Mucosa of rectum (tissue), 2 donors: ENCODE measurements at regions not wholly inside any gene's neighbourhood (a gene's known extent, or its start where the extent isn't known, plus 50 kb on each side); places are given as distances from the start of the nearest gene placed in this dataset.

Source experiments
- H3K27ac ChIP-seq, 2 donors: one replicate each; pipeline ENCODE4 v1.7.0; 2013; ENCODE audit warnings: inconsistent platforms in 2 of 2, low read depth in 2 of 2, low read length in 2 of 2
- H3K27me3 ChIP-seq, 2 donors: one replicate each; pipeline ENCODE4 v1.7.0; 2013; ENCODE audit warnings: low read length in 2 of 2; ENCODE audit not compliant: control insufficient read depth in 2 of 2, insufficient read depth in 2 of 2
- H3K36me3 ChIP-seq, 2 donors: one replicate each; pipeline ENCODE4 v1.7.0; 2013; ENCODE audit warnings: low read length in 2 of 2; ENCODE audit not compliant: control insufficient read depth in 2 of 2, insufficient read depth in 2 of 2
- H3K4me1 ChIP-seq, 2 donors: one replicate each; pipeline ENCODE4 v1.7.0; 2013; ENCODE audit warnings: low read length in 2 of 2, mild to moderate bottlenecking in 1 of 2; ENCODE audit not compliant: control insufficient read depth in 2 of 2, insufficient read depth in 2 of 2
- H3K4me3 ChIP-seq, 2 donors: one replicate each; pipeline ENCODE4 v1.7.0; 2013; ENCODE audit warnings: low read length in 2 of 2
- H3K9ac ChIP-seq, 2 donors: one replicate each; pipeline ENCODE4 v1.7.0; 2013; ENCODE audit warnings: low read length in 2 of 2, low read depth in 1 of 2, mild to moderate bottlenecking in 1 of 2
- H3K9me3 ChIP-seq, 2 donors: one replicate each; pipeline ENCODE4 v1.7.0; 2013; ENCODE audit warnings: low read length in 2 of 2; ENCODE audit not compliant: control insufficient read depth in 2 of 2
- donor health status: healthy.
- donor health status: Normal muscosa, but diverticular disease.

DNA sequence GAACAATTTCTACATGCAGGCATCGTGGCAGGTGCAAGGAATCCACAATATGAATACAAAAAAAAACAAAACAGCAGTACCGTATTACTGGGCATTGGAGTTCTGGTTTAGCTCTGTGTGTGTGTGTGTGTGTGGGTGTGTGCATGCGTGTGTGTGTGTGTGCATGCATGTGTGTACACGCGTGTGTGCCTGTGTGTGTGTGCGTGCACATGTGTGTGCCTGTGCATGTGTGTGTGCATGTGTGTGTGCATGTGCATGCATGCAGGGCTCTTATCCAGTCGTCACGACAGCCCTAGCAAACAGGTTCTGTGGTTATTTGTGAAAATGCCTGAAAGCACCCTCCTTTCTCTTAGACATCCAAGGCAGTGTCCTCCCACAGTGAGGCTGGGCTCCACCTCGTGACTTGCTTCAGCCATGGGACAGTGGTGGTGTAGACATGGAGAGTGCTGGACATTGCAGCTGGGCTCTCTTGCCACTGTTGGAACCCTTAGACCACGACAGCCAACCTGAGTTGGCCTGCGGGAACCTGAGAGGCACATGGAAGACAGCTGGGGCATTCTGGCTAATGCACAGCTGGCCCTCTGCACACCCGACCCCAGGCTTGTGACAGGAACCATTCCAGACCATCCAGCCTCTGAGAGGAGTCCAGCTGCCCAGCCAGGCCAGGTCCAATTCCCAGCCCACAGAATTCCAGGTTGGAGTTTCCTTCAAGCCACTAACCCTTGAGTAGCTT lies 173.4 kb upstream of the SHH start:
- Histone ChIP-seq H3K27me3 (peaks cover 0 to 3% of the 10 kb centered on the region in 2 donors), H3K27ac (no peak overlapping the region), H3K9ac (no peak overlapping the region), H3K9me3 (no peaks in the 10 kb centered on the region), H3K4me1 (no peaks in the 10 kb centered on the region), H3K36me3 (no peaks in the 10 kb centered on the region), H3K4me3 (no peak overlapping the region)

DNA sequence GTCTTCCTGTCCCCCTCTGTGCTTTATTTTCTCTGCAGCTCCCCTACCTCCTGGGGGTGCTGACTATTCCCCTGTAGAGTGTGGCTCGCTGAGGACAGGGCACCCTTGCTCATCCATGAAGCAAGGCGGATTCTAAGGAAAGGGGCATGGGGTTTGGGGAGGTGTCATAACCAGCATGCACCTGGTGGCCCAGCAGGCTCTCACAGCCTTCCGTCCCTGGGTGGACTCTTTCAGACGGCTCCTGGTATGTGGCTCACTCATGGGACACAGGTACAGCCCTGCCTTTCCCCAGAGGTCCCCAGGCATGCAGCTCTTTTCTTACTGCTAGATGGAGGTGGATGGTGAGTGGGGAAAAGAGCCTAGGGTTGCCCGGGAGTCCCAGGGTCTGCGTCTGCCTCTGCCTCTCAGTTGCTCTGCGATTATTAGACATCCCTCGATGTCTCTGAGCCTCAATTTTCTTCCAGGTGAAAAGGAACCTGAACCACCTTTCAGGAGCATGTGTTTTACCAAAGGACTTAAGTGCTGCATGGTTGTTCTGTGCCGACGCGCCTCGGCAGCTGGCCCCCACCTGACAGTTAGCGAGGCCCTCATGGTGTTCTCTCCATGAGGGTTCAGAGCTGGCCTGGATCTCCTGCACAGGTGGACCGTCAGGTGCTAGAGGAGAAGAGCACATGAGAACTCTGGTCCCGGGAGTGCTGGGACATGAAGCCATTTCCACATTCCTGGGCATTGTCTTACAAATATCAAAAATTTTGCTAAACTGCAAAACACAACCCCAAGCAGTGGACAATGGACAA lies 172.5 kb upstream of the SHH start:
- Histone ChIP-seq H3K36me3 (no peaks in the 10 kb centered on the region), H3K4me3 (no peak overlapping the region), H3K27me3 (peaks cover 0 to 3% of the 10 kb centered on the region in 2 donors), H3K4me1 (no peaks in the 10 kb centered on the region), H3K27ac (no peak overlapping the region), H3K9ac (no peak overlapping the region), H3K9me3 (no peaks in the 10 kb centered on the region)

DNA sequence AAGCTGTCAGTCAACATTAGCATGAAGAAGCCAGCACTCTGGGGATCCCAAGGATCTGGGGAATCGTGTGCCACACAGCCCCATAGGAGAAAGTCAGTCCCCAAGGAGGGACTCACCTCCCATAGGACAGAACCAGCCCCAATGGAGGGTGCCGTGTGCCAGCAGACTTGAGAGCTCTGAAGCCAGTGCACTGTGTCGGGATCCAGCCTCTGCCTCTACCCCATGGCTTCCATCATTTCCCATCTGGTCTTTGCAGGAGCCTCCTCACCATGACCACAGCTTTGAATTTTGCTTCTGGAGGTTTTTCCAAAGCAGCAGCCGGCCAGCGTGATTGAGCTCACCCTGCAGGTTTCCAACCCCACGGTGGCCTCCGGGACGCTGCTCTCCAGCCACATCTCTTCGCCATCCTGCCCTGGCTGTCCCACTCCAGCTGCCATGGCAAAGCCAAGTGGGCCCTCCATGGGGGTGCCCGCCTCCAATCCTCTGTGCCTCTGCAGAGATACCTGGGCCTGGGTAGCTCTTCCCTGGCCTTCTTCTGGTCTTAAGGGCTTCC lies 171.8 kb upstream of the SHH start:
- no peak overlapping the region for H3K4me3 ChIP-seq
- H3K4me1 ChIP-seq = no peaks in the 10 kb centered on the region
- no peak overlapping the region for H3K27ac ChIP-seq
- H3K27me3 ChIP-seq = peaks cover 0 to 3% of the 10 kb centered on the region in 2 donors
- H3K9me3 ChIP-seq = no peaks in the 10 kb centered on the region
- H3K9ac ChIP-seq = no peak overlapping the region
- no peaks in the 10 kb centered on the region for H3K36me3 ChIP-seq

DNA sequence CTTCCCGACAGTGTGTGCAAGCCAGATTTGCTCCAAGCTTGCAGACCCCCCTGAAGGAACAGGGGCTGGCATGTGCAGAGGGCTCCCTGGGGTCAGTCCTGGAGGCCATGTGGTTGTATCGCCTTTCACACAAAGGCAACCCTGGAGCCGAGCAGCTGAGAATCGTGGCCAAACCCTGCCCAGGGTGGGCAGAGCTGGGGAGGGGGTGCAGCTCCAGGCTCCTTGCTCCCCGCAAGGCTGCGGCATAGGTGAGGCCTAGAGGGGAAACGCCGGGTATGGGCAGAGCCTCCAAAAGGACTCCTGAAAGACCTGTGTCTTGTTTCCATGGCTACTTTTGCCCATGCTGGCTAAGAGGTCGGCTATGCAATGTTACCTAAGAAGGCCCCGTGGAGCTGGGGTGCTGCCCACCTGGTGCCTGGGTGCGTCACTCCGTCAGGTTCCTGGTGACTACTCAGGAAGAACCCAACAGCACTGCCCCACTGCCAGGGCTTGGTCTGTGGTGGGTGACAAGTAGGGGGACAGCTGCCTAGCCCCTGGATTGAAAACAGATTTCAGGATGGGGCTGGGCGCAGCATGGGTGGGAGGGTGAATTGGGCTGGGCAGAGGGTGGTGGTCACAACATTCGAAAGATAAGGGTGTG lies 171.0 kb upstream of the SHH start:
- Histone ChIP-seq H3K4me1 (no peaks in the 10 kb centered on the region), H3K9ac (no peak overlapping the region), H3K27me3 (peaks cover 0 to 3% of the 10 kb centered on the region in 2 donors), H3K4me3 (no peak overlapping the region), H3K36me3 (no peaks in the 10 kb centered on the region), H3K27ac (no peak overlapping the region), H3K9me3 (no peaks in the 10 kb centered on the region)

DNA sequence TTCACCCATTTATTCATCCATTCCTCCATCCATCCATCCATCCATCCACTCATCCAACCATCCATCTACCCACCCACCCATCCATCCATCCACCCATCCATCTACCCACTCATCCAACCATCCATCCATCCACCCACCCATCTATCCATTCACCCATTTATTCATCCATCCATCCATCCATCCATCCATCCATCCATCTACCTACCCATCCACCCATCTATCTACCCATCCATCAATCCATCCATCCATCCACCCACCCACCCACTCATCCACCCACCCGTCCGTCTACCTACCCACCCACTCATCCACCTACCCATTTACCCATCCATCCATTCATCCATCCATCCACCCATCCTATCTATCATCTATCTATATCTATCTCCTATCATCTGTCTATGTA lies 169.4 kb upstream of the SHH start:
- Histone ChIP-seq H3K27ac (no peak overlapping the region), H3K27me3 (peaks cover 3 to 6% of the 10 kb centered on the region in 2 donors), H3K9me3 (no peaks in the 10 kb centered on the region), H3K9ac (no peak overlapping the region), H3K4me1 (no peaks in the 10 kb centered on the region), H3K36me3 (no peaks in the 10 kb centered on the region), H3K4me3 (no peak overlapping the region)

DNA sequence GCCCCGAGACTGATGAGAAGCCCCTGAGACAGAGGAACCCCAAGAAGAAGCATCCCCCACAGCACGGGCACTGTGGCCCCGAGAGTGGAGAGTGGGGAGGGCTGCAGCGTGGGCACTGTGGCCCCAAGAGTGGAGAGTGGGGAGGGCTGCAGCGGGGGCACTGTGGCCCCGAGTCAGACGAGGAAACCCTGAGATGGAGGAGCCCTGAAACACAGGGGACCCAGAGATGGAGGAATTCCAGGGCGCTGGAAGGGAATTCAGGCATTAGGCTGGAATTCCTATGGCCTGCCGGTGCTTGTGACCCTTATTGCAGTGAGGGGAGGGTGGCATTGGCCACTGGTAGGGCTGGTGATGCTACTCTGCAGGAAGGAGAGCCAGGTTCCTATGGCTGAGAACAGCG lies 168.6 kb upstream of the SHH start:
- Histone ChIP-seq H3K27me3 (peaks cover 3% of the 10 kb centered on the region in 2 donors), H3K4me3 (no peak overlapping the region)

DNA sequence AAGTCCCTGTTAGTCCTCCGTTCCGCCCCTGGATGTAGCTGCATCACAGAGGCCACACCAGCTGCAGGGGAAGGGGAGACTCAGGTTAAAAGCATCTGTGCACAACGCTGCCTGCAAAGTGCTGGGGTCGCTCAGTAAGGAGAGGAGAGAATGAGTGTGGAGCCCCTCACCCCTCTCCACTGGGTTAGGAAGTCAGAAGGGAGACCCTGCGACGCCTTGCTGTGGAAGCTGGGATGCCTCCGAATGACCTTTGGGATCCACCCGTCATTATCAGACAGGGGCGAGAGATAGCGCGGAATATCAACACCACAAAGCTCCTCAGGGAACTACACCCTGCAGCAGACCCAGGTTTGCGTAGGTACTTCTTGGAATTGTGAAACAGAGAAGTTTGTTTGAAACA lies 167.7 kb upstream of the SHH start:
- Histone ChIP-seq H3K36me3 (no peaks in the 10 kb centered on the region), H3K27me3 (peaks cover 3% of the 10 kb centered on the region in 2 donors), H3K4me1 (no peaks in the 10 kb centered on the region), H3K4me3 (no peak overlapping the region), H3K27ac (no peak overlapping the region), H3K9ac (no peak overlapping the region), H3K9me3 (no peaks in the 10 kb centered on the region)

More for the DNA sequence above, 168.6 kb upstream of the SHH start:
- H3K4me1 ChIP-seq = no peaks in the 10 kb centered on the region
- H3K9me3 ChIP-seq = no peaks in the 10 kb centered on the region
- no peak overlapping the region for H3K9ac ChIP-seq
- H3K27ac ChIP-seq = no peak overlapping the region
- no peaks in the 10 kb centered on the region for H3K36me3 ChIP-seq

DNA sequence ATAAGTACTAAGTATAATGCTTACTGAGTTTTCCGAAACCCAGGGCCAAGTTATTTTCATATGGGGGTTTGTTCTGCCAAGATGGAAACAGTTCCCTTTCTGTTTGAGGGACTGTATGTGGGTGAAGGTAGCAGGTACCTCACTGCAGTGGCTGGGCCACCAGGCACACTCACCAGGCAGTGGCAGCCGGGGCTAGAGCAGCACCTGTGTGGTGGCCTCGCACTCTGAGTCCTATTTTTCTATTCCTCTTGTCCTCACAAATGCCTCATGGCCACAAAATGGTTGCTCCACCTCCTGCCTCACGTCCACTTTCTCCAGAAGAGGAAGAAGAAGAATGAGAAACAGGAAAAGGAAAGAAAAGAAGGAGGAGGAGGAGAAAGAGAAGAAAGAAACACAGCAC lies 167.3 kb upstream of the SHH start:
- Histone ChIP-seq H3K9ac (no peak overlapping the region), H3K9me3 (no peaks in the 10 kb centered on the region), H3K27ac (no peak overlapping the region), H3K4me1 (no peaks in the 10 kb centered on the region), H3K36me3 (no peaks in the 10 kb centered on the region), H3K27me3 (peaks cover 3% of the 10 kb centered on the region in 2 donors), H3K4me3 (no peak overlapping the region)

DNA sequence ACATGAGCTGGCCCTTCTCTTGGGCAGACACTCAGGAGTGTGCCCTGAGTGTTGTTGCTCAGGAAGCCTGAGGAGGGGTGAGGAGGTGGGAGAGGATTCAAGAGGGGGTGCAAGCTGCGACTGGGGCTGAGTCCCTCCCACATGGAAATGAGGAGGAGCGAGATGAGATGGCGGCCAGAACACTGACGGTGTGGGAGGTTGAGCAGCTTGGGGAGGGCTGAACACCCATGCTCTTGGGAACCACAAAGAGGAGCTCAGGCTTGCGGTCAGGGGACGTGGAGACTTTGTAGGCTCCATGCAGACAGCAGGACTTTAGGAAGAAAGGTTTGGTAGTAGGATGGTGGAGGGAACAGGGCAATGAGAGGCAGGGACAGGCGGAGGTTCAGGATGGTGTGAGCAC lies 163.2 kb upstream of the SHH start:
- no peaks in the 10 kb centered on the region for H3K9me3 ChIP-seq
- no peak overlapping the region for H3K27ac ChIP-seq
- H3K4me3 ChIP-seq = no peak overlapping the region
- no peak overlapping the region for H3K9ac ChIP-seq
- H3K4me1 ChIP-seq = no peaks in the 10 kb centered on the region
- no peaks in the 10 kb centered on the region for H3K36me3 ChIP-seq
- H3K27me3 ChIP-seq = peaks cover 3% of the 10 kb centered on the region in 2 donors
